ENCODE measurements at regions not wholly inside any gene's neighbourhood (a gene's known extent, or its start where the extent isn't known, plus 50 kb on each side); places are given as distances from the start of the nearest gene placed in this dataset.
A peak's percentile ranks its signal among the peaks of the same experiment; 100 is the strongest.

GRCh38 chr16:87040169-87041117 is 276.7 kb downstream of the C16orf95 start:
- H3K9me3 ChIP-seq: no peaks in the 10 kb centered on the region
- H3K27ac ChIP-seq: no peak overlapping the region
- peaks cover 19% of the 10 kb centered on the region for H3K4me1 ChIP-seq
- H3K27me3 ChIP-seq: no peaks in the 10 kb centered on the region
- H3K4me3 ChIP-seq: no peak overlapping the region
- H4K20me1 ChIP-seq: no peaks in the 10 kb centered on the region
- no peak for TF ChIP-seq Cebpa-rat (IDR thresholded peaks at IDR 0.05)
- no peak overlapping the region for H3K9ac ChIP-seq
- no peak overlapping the region for H3K4me2 ChIP-seq
- no peaks in the 10 kb centered on the region for H3K36me3 ChIP-seq

- H3K36me3 ChIP-seq: no peaks in the 10 kb centered on the region
- peaks cover 26% of the 10 kb centered on the region for H3K4me1 ChIP-seq
- H3K9me3 ChIP-seq: no peaks in the 10 kb centered on the region
- no peaks in the 10 kb centered on the region for H3K27me3 ChIP-seq
- no peak overlapping the region for H3K9ac ChIP-seq
- H3K4me3 ChIP-seq: no peak overlapping the region
- no peaks in the 10 kb centered on the region for H4K20me1 ChIP-seq
- no peak overlapping the region for H3K4me2 ChIP-seq
- H3K27ac ChIP-seq: no peak overlapping the region
- no peak for TF ChIP-seq Cebpa-rat (IDR thresholded peaks at IDR 0.05)
Observed at GRCh38 chr16:87041286-87041685, 275.9 kb downstream of the C16orf95 start.

DNA sequence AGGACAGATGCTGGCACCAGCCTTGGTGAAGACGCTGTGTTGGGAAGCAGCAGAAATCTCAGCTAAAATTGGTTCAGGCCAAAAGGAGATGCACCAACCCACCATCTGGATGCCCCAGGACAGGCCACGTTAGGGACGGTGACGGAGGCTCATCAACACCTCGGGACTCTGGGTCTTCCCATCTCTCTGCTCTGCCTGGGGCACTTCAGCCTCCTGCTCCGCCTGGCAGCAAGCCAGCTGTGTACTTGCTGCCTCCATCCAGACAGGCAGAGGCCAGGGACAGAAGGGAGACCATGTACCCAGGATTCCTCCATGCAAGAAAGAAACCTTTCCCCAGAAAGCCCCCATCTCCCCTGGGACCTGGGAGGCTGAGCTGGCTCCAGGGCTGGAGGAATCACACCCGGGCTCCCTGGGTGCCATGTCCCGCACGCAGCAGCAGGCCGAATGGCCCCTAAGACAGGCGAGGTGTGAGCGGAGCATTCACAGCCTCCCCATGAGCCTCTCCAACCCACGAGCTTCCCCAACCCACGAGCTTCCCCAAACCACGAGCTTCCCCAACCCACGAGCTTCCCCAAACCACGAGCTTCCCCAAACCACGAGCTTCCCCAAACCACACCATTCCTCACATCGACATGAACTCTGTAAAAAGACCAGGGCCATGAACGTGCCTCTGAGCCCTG is 274.5 kb downstream of the C16orf95 start:
- Histone ChIP-seq H3K27me3 (no peaks in the 10 kb centered on the region), H3K4me3 (no peak overlapping the region), H3K4me2 (no peak overlapping the region), H3K9ac (no peak overlapping the region), H4K20me1 (no peaks in the 10 kb centered on the region), H3K9me3 (no peaks in the 10 kb centered on the region), H3K4me1 (peaks cover 26% of the 10 kb centered on the region), H3K36me3 (no peaks in the 10 kb centered on the region), H3K27ac (no peak overlapping the region)
- TF ChIP-seq Cebpa-rat (IDR thresholded peaks at IDR 0.05): no peak

- H3K4me2 ChIP-seq: peak overlapping the region; percentile 18; the same call in 1 of the 2 replicates
- no peak overlapping the region for H3K27ac ChIP-seq
- no peak overlapping the region for H3K9ac ChIP-seq
- peaks cover 26% of the 10 kb centered on the region for H3K4me1 ChIP-seq
- no peaks in the 10 kb centered on the region for H3K27me3 ChIP-seq
- H3K36me3 ChIP-seq: no peaks in the 10 kb centered on the region
- H3K9me3 ChIP-seq: no peaks in the 10 kb centered on the region
- no peak for TF ChIP-seq Cebpa-rat (IDR thresholded peaks at IDR 0.05)
- no peak overlapping the region for H3K4me3 ChIP-seq
- H4K20me1 ChIP-seq: no peaks in the 10 kb centered on the region
Observed at GRCh38 chr16:87043231-87044031, 273.8 kb downstream of the C16orf95 start.

DNA sequence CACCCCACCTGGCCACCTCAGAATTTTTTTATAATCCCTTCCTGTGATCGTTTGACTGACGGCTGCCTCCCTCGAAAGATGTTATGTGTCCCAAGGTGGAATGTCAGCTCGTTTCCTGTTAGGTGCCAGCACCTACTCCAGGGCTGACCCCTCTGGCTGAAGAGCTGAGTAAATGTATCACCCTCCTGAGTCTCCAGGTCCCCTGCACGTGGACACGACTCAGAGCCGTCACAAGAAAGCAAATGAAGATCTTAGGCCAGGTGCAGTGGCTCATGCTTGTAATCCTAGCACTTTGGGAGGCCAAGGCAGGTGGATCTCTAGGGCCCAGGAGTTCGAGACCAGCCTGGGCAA is 273.2 kb downstream of the C16orf95 start:
- Histone ChIP-seq H4K20me1 (no peaks in the 10 kb centered on the region), H3K36me3 (no peaks in the 10 kb centered on the region), H3K4me3 (no peak overlapping the region), H3K9me3 (no peaks in the 10 kb centered on the region), H3K9ac (no peak overlapping the region), H3K27me3 (no peaks in the 10 kb centered on the region), H3K4me2 (peak overlapping the region; percentile 18; the same call in 1 of the 2 replicates), H3K4me1 (peaks cover 28% of the 10 kb centered on the region), H3K27ac (no peak overlapping the region)
- no peak for TF ChIP-seq Cebpa-rat (IDR thresholded peaks at IDR 0.05)

DNA sequence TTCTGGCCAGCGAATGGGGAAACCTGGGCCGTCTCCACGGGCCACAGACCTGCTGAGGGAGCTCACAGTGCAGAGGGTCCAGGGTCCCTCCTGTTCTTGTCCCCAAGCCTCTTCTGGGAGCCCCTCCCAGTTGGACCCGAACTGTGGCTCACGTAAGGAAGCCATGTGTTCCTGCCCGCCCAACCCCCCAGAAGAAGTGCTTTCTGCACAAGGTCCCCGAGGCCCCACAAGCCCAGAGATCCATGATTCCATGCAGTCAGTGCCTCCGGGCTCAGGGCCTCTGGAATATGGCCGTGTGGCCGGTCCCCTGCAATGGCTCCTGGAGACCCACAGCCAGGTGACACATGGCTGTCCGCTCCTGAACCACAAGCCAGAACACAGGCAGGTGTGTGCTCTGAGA is 272.4 kb downstream of the C16orf95 start:
- Histone ChIP-seq H3K36me3 (no peaks in the 10 kb centered on the region), H3K27ac (no peak overlapping the region), H3K9me3 (no peaks in the 10 kb centered on the region), H4K20me1 (no peaks in the 10 kb centered on the region), H3K4me1 (peaks cover 35% of the 10 kb centered on the region), H3K27me3 (no peaks in the 10 kb centered on the region), H3K9ac (no peak overlapping the region), H3K4me2 (0 out of 2 replicates have a peak overlapping the region, but pooled peaks have one; percentile 50), H3K4me3 (no peak overlapping the region)
- no peak for TF ChIP-seq Cebpa-rat (IDR thresholded peaks at IDR 0.05)

- Histone ChIP-seq H3K4me1 (peaks cover 41% of the 10 kb centered on the region), H3K4me2 (peak overlapping the region; percentile 50), H4K20me1 (no peaks in the 10 kb centered on the region), H3K9ac (no peak overlapping the region), H3K4me3 (no peak overlapping the region), H3K9me3 (no peaks in the 10 kb centered on the region), H3K27me3 (no peaks in the 10 kb centered on the region), H3K36me3 (no peaks in the 10 kb centered on the region), H3K27ac (no peak overlapping the region)
- TF ChIP-seq Cebpa-rat (IDR thresholded peaks at IDR 0.05): no peak
Observed at GRCh38 chr16:87045466-87046216, 271.6 kb downstream of the C16orf95 start.

- peak overlapping the region; percentile 50; the same call in 1 of the 2 replicates for H3K4me2 ChIP-seq
- no peaks in the 10 kb centered on the region for H4K20me1 ChIP-seq
- TF ChIP-seq Cebpa-rat (IDR thresholded peaks at IDR 0.05): no peak
- H3K9ac ChIP-seq: no peak overlapping the region
- H3K4me1 ChIP-seq: peaks cover 43% of the 10 kb centered on the region
- H3K9me3 ChIP-seq: no peaks in the 10 kb centered on the region
- no peaks in the 10 kb centered on the region for H3K36me3 ChIP-seq
- H3K27ac ChIP-seq: no peak overlapping the region
- no peaks in the 10 kb centered on the region for H3K27me3 ChIP-seq
- no peak overlapping the region for H3K4me3 ChIP-seq
Observed at GRCh38 chr16:87046235-87046634, 271.0 kb downstream of the C16orf95 start.

All from BLaER1 (cell line).